Osteoblast (primary cell): ENCODE measurements at regions not wholly inside any gene's neighbourhood (a gene's known extent, or its start where the extent isn't known, plus 50 kb on each side); places are given as distances from the start of the nearest gene placed in this dataset.

Experiments
- DNase-seq: peaks from one replicate; pipeline ENCODE4 v3.0.0; 2011; ENCODE audit warnings: low spot score, mixed read lengths; ENCODE audit not compliant: insufficient read length; ENCODE audit errors: missing footprints
- H2AFZ ChIP-seq: 2 replicates; pipeline ENCODE4 v1.6.0; 2011; ENCODE audit warnings: mild to moderate bottlenecking, low read length
- H3K27ac ChIP-seq: 2 replicates; pipeline ENCODE4 v1.5.1; 2011; ENCODE audit warnings: mild to moderate bottlenecking, low read depth, low read length, moderate library complexity
- H3K27me3 ChIP-seq: 2 replicates; pipeline ENCODE4 v1.6.0; 2012; ENCODE audit warnings: mild to moderate bottlenecking, control low read depth, inconsistent platforms, low read length, moderate library complexity; ENCODE audit not compliant: insufficient read depth
- H3K36me3 ChIP-seq: 2 replicates; pipeline ENCODE4 v1.5.1; 2011; ENCODE audit warnings: mild to moderate bottlenecking, low read length, control low read depth, moderate library complexity; ENCODE audit not compliant: insufficient read depth
- H3K4me1 ChIP-seq: 2 replicates; pipeline ENCODE4 v1.5.1; 2011; ENCODE audit warnings: mild to moderate bottlenecking, low read length, control low read depth, moderate library complexity; ENCODE audit not compliant: insufficient read depth
- H3K4me2 ChIP-seq: 2 replicates; pipeline ENCODE4 v1.6.0; 2011; ENCODE audit warnings: mild to moderate bottlenecking, low read length; ENCODE audit not compliant: insufficient read depth
- H3K4me3 ChIP-seq: fragments of 200-600 bp; sonication (generic); 3 replicates; pipeline ENCODE4 v1.5.1; 2012; ENCODE audit warnings: mild to moderate bottlenecking, low read length, inconsistent platforms; ENCODE audit not compliant: insufficient read depth
- H3K79me2 ChIP-seq: 2 replicates; pipeline ENCODE4 v1.6.0; 2012; ENCODE audit warnings: mild to moderate bottlenecking, low read length, control low read depth, inconsistent platforms; ENCODE audit not compliant: insufficient read depth
- H3K9me3 ChIP-seq: 2 replicates; pipeline ENCODE4 v1.5.1; 2011; ENCODE audit warnings: low read depth, low read length, control low read depth
- H4K20me1 ChIP-seq: 2 replicates; pipeline ENCODE4 v1.6.0; 2012; ENCODE audit warnings: mild to moderate bottlenecking, low read length, control low read depth; ENCODE audit not compliant: insufficient read depth
- TF ChIP-seq, protein P1 (sequence below): IDR thresholded peaks from 2 replicates; pipeline ENCODE4 v1.5.1; 2011; ENCODE audit warnings: mild to moderate bottlenecking, low read depth, low read length, moderate library complexity; ENCODE audit errors: extremely low read depth

DNA sequence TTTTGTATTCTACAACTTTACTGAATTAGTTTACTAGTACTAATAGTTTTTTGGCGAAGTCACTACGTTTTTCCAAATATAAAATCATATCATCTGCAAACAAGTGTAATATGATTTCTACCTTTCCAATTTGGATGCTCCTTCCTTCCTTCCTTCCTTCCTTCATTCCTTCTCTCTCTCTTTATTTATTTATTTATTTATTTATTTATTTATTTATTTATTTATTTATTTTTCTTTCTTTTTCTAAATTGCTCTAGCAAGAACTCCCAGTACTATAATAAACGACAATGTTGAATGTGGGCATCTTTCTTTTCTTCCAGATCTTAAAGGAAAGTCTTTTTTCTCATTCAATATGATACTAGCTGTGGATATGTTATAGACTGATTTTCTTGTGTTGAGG, 656.0 kb upstream of the LUZP2 start:
- Histone ChIP-seq H3K4me1 (no peaks in the 10 kb centered on the region), H2AFZ (no peak overlapping the region), H4K20me1 (no peaks in the 10 kb centered on the region), H3K36me3 (no peaks in the 10 kb centered on the region), H3K27me3 (no peaks in the 10 kb centered on the region), H3K4me2 (no peak overlapping the region), H3K9me3 (no peaks in the 10 kb centered on the region), H3K79me2 (no peaks in the 10 kb centered on the region), H3K27ac (no peak overlapping the region), H3K4me3 (no peak overlapping the region)
- TF ChIP-seq, protein P1, sequence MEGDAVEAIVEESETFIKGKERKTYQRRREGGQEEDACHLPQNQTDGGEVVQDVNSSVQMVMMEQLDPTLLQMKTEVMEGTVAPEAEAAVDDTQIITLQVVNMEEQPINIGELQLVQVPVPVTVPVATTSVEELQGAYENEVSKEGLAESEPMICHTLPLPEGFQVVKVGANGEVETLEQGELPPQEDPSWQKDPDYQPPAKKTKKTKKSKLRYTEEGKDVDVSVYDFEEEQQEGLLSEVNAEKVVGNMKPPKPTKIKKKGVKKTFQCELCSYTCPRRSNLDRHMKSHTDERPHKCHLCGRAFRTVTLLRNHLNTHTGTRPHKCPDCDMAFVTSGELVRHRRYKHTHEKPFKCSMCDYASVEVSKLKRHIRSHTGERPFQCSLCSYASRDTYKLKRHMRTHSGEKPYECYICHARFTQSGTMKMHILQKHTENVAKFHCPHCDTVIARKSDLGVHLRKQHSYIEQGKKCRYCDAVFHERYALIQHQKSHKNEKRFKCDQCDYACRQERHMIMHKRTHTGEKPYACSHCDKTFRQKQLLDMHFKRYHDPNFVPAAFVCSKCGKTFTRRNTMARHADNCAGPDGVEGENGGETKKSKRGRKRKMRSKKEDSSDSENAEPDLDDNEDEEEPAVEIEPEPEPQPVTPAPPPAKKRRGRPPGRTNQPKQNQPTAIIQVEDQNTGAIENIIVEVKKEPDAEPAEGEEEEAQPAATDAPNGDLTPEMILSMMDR, result no peak
- DNase-seq, result no peak

DNA sequence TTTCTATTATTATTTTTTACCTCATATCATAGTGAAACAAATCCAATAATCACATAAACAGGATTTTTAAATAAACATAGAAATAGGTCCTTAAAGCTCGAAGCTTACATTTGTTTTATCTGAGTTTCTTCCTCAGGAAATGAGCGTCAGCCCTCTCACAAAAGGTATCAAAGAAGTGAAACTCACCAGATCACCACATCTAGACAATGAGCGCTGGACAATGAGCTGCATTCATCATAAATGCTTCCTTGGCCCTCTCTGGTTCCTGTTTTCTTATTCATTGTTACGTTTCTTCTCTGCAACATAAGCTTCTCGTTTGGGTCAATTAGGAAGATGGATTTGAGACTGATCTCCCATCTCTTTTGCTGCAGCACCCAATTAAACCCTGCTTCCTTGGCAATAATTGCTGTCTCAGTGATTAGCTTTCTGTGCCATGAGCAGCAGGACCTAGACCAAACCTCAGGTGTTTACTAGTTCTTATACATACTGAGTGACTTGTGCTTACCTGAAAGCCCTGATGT, 649.9 kb upstream of the LUZP2 start:
- TF ChIP-seq, protein P1, result no peak
- H3K27ac ChIP-seq, result no peak overlapping the region
- H3K9me3 ChIP-seq, result no peaks in the 10 kb centered on the region
- no peaks in the 10 kb centered on the region for H3K36me3 ChIP-seq
- no peak overlapping the region for H3K4me3 ChIP-seq
- H2AFZ ChIP-seq, result no peak overlapping the region
- no peak overlapping the region for H3K4me2 ChIP-seq
- H3K27me3 ChIP-seq, result no peaks in the 10 kb centered on the region
- no peaks in the 10 kb centered on the region for H3K79me2 ChIP-seq
- no peaks in the 10 kb centered on the region for H3K4me1 ChIP-seq
- DNase-seq, result no peak
- no peaks in the 10 kb centered on the region for H4K20me1 ChIP-seq

DNA sequence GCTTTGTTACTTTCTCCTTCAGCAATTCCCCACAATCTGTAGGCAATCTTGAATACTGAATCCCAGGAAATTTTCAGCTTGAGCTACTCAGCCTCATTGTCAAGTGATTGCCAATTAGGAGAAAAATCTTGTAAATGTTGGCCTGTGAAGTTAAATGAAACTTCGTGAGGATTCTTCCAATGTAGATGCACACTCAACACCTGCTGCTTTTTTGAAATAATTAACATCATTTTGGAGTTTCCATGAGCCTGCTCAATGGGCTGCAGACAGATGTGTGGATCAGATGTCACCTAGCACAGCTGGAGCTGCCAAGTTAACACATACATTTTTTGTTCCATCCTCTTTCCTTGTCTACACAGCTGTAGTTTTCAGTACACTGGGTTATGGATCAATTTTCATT, 645.6 kb upstream of the LUZP2 start:
- Histone ChIP-seq H4K20me1 (no peaks in the 10 kb centered on the region), H3K4me1 (no peaks in the 10 kb centered on the region), H3K27ac (no peak overlapping the region), H3K4me2 (no peak overlapping the region), H2AFZ (no peak overlapping the region), H3K79me2 (no peaks in the 10 kb centered on the region), H3K9me3 (no peaks in the 10 kb centered on the region), H3K4me3 (no peak overlapping the region), H3K27me3 (no peaks in the 10 kb centered on the region), H3K36me3 (no peaks in the 10 kb centered on the region)
- TF ChIP-seq, protein P1, result no peak
- no peak for DNase-seq

DNA sequence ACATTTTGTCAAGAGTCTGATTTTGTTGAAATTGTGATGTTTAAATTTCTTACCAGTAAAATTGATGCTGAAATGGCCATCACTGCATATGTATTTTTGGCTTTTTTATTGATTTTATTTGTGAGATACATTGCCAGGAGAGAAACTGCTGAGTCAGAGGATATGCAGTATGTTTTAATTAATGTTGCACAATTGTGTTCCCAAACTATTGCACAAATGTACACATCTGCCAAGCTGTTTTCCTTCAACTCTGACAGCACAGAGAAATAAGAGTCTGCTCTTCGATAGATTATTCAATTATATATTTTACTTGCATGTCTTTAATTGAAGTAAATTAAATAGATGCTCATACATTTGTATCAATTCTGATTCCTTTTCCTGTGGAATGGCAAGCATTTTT, 640.2 kb upstream of the LUZP2 start:
- no peak overlapping the region for H2AFZ ChIP-seq

More for the DNA sequence above, 640.2 kb upstream of the LUZP2 start:
- TF ChIP-seq, protein P1, result no peak
- Histone ChIP-seq H3K4me1 (no peaks in the 10 kb centered on the region), H4K20me1 (no peaks in the 10 kb centered on the region), H3K4me2 (no peak overlapping the region), H3K27me3 (no peaks in the 10 kb centered on the region), H3K9me3 (no peaks in the 10 kb centered on the region), H3K36me3 (no peaks in the 10 kb centered on the region), H3K79me2 (no peaks in the 10 kb centered on the region), H3K27ac (no peak overlapping the region), H3K4me3 (no peak overlapping the region)
- DNase-seq, result no peak
